ENCODE measurements at regions not wholly inside any gene's neighbourhood (a gene's known extent, or its start where the extent isn't known, plus 50 kb on each side); places are given as distances from the start of the nearest gene placed in this dataset.

DNA sequence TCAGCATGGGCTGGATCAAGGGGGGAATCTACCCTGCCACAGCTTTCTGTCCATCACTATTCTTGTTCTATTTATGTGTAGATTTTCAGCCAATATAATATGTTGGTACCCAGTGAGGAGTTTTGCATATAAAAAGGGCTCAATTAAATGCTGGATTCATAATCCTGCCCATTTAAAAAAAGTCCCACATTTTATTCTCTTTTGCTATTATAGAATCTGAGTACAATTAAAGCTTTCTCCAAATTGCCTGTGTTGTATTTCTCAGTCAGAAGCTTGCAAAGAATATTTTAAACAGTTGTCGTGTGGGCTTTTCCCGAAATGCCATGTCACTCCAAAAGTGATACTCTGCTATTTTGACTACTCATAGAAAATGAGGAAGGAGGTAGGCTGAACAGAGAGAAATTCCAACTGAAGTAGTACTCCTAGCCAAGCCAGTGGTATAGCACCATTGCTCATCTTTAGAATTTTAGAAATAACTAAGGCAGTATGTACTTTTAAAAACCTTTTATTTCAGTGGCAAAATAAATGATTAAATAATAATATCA, 108.3 kb upstream of the HDAC9 start:
- TF ChIP-seq, protein P1, sequence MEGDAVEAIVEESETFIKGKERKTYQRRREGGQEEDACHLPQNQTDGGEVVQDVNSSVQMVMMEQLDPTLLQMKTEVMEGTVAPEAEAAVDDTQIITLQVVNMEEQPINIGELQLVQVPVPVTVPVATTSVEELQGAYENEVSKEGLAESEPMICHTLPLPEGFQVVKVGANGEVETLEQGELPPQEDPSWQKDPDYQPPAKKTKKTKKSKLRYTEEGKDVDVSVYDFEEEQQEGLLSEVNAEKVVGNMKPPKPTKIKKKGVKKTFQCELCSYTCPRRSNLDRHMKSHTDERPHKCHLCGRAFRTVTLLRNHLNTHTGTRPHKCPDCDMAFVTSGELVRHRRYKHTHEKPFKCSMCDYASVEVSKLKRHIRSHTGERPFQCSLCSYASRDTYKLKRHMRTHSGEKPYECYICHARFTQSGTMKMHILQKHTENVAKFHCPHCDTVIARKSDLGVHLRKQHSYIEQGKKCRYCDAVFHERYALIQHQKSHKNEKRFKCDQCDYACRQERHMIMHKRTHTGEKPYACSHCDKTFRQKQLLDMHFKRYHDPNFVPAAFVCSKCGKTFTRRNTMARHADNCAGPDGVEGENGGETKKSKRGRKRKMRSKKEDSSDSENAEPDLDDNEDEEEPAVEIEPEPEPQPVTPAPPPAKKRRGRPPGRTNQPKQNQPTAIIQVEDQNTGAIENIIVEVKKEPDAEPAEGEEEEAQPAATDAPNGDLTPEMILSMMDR (IDR thresholded peaks at IDR 0.05): no peak
- no peak for TF ChIP-seq POLR2A (IDR thresholded peaks at IDR 0.05)

Measured in right lobe of liver (tissue), 4 donors.